DMS 273 (cell line): ENCODE measurements at regions not wholly inside any gene's neighbourhood (a gene's known extent, or its start where the extent isn't known, plus 50 kb on each side); places are given as distances from the start of the nearest gene placed in this dataset.

Source experiments
- DNase-seq: peaks from one replicate; lab custom pipeline; 2025; ENCODE audit not compliant: unreplicated experiment; lab: John Stamatoyannopoulos, UW

DNA sequence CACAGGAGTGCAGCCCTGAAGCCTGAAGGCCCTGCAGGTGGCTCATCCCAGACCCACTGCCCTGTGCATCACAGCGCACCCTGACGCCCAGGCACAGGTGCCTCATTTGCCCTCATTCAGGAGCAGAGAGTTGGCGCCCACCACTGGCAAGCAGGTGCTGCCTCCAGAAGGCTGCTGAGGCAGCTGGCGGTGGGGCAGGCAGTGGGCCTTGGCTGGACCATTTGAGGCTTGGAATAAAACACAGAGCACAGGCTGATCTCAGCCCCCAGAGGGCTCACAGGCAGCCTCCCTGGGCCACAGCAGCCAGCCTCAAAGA is 1151.9 kb downstream of the BRD1 start:
- no peak for DNase-seq

DNA sequence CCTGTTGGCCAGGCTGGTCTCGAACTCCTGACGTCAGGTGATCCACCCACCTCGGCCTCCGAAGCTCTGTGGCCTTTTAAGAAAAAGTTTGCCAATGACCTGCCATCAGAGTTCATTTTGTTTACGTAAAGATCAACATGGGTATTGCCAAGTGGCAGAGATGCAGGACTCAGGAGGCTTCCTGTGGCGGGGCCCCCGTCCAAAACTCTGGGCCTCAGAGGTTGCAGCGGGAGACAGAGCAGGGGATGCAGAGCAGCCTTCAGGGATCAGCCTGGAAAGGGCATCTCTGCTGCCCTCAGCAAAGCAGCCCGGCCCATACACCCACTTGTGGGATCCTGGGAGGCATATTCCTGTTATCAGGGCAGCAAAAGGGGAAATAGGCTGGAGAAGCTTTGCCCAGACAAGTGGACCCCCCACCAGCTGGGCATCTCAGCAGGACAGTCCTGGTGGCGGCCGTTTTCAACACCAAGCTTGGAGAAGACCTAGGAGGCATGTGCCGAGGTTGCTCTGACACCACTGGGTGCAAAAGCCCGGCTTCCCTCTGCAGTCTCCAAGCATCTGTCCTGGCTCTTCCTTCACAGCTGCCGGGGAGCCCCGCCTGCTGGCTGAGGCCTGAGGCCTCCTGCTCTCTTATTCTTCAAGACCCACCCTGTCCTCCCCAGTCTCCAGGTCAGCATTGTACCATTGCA is 1152.4 kb downstream of the BRD1 start:
- DNase-seq, result peak; percentile 3

DNA sequence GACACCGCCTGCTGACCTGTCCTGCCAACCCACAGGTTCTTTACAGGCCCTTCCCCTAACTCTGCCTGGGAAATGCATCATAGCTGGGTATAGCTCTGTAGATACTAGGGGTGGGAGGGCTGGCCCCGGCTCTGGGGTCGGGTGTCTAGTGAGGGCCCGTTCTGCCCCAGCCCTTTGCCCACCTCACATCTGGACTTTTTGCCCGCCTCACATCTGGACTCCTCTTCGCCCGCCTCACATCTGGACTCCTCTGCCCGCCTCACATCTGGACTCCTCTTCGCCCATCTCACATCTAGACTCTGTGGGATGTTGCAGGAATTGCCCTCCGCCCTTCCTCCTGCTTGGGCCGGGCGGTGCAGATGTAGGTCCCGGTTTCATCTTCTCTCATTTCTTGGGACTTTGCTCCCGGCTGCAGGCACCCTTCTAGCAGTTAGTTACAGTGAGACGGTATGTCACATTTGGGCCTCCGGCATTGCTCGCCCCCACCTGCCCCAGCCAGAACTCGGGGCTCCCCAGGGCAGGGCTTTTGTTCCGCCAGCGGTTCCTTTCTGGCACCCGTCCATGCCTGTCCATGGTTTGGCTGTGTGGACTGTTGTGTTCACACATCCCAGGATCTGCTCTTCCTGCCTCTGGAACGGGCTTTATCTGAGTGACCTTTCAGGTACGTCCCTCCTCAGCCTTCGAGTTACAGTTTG is 1153.7 kb downstream of the BRD1 start:
- DNase-seq, result no peak

DNA sequence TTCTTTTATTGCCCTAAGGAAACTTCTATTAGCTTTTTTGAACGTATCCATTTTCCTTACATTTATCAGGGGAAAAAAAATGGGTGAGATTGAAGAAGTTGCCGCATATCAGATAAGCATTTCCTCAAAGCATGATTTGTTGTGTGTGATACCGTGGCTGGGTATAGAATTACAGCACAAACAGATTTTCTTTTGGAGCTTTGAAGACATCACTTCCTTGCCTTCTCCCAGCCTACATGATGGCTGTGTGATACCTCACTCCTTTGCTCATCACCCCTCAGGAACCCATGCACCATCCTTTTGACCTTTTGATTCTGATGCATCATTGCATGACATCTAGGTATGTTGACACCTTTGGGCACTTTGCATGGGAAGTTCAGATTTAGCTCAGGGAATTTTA is 1155.3 kb downstream of the BRD1 start:
- DNase-seq, result no peak

DNA sequence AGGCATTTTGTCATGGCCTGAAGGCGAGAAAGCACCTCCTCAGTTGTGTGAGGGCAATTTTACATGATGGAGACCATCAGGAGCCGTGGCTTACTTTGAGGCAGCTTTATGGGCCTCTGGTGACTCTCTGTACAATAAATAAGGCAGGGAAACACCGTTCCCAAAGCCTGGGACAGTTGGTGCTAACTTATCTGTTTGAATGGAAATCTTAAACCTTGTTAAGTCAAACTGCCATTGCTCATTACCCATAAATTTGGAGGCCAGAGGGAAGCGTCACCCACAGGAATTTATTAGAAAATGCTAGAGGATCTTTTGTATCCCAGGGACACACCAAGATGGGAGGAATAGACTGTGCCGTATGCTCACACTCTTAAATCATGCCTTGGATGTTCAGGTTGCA is 1156.9 kb downstream of the BRD1 start:
- DNase-seq, result no peak

DNA sequence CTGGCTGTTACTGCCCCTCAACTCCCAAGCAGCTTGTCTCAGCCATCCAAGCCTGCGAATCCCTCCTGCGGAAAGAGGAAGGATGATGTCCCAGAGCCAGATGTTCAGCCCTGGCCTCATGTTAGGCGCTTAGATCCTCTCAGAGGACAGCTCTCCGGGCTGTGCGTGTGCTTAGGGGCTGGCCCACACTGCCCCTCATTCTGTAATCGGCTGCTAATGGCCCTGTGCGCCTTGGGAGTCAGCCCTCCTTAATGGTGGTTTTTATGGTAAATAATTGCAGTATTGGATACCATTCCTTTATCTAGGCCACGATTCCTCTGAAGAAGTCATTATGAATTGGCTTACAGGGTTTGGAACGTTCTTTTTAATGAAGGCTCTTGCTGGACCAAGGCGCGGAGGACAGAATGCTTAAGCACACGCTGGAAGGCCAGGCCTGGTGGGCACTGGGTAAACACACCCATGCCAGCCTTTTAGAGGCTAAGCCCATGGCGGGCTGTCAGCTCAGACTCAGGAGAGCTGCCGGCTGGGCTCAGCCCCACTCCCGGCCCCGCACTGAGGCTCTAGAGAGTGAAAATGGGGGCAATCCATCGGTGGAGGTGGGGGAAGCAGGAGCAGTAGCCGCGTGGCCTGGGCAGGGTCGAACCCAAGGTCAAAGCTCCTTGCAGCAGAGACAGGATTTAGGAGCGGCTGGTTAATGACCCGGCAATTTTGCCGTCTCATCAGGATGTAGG is 1157.5 kb downstream of the BRD1 start:
- DNase-seq, result no peak

DNA sequence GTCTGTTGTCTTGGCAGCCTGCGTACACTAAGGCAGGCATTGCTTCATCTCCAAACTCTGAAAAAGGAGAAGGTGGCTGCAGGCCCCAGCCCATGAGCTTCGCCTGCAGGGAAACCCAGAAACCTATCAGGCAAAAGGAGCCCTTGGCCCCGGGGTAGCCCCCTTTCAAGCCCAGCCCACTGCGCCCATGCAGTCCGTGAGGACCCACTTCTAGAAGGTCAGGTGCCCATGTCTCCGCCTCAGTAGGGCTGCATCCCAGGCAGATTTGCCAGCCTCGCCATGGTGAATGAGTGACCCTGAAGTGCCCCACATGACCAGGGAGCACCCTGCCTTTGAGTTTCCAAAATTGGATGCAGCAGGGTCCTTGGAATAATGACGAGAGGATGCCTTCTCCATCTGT is 1158.4 kb downstream of the BRD1 start:
- DNase-seq, result no peak

DNA sequence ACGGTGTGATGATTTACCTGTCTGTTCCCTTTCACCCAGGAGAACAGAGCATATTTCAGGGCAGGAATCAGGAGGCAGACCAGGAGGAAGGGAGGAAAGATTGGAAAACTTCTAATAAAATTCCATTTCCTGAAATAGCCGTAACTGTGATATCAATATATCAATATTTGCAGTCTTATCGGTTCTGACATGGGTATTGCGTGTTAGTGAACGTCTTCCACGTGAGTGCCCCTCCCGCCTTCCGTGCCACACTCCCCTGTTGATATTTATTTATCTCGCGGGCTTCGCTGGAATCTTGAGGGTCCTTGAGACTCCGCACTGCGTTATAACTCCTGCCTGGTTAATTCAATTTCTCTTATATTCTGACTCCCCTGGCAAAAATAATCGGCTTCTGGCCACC is 1160.4 kb downstream of the BRD1 start:
- DNase-seq, result no peak

DNA sequence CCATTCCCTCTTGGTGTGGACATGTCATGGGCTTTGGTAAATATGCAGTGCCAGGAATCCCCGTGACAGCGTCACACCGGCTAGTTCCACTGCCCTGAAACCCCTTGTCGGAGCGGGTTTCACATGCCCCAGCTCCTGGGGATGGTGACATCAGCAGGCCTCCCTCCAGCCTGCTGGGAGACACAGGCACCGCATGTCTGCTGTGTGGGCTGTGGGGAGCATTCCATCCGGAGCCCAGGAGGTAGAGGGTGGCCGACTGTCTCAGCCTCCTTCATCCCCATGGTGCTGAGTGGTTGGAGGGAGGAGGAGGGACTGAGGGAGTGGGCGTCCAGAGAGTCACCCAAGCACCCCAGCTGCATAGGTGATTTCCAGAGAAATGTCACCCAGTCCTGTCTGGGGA is 1161.1 kb downstream of the BRD1 start:
- DNase-seq, result no peak

DNA sequence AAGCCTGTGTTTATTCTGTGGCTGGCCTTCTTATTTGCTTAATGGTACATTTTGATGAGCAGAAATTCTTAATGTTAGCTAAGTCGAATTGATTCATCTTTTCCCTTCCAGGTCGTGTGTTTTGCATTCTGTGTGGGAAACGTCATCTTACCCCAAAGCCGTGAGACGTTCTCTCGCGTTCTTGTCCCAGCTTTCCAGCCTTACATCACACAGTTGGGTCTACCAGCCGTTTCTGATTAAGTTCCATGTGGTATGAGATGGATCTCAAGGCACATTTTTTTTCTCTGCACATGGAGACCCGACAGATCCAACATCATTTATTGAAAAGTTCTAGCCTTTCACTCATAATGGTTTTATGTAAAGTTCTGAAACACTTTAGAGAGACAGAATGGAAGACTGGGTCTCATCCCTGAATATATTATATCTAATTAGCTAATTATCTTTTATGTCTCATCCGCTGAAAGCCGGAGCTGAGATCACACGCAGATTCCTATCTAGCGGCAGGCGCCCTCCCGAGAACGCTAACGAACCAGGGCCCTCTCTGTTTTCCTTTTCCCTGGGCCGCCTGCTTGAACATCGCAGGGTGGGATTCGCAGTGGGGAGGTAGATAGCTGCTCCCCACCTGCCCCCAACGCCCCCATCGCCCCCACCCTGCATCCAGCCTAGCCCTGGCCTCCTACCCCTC is 1162.2 kb downstream of the BRD1 start:
- no peak for DNase-seq

DNA sequence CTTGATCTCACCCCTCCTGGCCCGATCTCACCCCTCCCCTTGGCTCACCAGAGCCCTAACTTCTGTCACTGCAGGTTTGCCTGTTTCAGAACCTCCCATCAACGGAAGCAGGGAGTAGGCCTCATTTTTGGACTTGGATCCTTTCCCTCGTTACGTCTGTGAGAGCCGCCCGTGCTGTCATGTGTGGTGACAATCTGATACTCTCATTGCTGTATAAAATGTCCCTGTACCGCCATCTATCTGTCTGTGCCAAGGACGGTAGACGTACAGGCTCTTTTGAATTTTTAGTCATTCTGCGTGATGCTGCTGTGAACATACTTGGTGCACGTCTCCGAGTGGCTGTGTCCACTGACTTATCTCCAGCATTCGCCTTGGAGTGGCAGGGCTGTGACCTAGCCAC is 1163.1 kb downstream of the BRD1 start:
- no peak for DNase-seq

DNA sequence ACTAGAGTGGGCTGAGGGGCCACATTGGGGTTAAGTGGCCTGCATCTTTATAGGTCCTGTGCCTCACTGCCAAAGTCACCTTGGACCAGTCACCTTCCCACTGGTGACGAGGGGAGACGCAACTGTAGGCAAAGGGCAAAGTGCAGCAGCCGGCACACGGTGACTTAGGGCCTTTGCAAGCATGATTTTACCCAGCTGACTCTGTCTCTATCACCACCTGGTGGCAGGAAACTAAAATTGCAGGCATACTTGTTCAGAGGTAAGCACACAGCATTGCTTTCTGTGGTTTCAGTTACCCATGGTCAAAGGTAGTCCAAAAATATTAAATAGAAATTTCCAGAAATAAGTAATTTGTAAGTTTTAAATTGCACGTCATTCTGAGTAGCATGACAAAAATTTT is 1164.4 kb downstream of the BRD1 start:
- DNase-seq, result peak; percentile 55

DNA sequence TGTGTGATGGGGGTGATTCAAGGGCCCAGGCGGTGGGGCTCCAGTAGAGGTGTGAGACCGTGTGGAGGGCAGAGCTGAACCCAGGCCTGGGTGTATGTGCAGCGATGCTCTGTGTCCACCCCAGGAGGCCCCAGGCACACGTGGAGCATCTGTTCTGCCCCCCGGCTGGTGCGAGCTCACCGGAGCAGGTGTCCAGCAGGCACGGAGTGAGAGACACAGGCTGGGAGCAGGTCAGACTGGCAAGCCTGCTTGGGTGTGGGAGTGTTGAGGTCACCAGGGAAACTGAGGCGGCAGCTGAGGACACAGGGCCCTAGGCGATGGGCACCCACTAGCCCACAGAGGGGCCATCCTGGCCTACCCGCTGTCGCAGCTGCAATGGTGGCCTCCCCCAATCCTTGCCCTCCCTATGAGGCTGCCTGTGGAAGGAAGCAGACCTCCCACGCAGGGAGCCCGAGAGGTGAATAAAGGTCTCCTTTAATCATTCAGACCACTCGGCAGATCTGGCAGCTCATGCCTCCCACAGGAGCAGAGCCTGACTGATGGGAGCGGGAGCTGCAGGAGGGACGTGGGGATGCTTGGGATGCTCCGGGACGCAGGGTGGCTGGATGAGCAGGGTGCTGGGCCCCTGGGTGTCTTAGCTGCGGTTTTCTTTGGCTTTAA is 1165.1 kb downstream of the BRD1 start:
- no peak for DNase-seq

DNA sequence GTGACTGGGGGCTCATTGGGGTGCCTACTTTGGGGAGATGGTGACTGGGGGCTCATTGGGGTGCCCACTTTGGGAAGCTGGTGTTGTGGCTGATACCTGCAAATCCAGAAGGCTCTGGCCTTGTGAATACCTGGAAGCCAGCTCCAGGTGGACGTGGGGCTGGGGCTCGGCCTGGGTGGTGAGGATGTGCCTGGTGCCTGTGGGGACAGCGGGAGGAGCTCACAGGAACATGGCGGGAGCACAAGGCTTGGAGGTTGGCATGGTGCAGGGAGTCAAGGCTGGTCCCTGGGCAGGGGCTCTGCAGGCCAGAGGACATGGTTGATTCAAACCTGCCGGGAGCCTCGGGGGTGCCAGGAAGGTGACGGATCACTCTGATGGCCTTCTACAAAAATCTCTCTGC is 1165.7 kb downstream of the BRD1 start:
- no peak for DNase-seq

DNA sequence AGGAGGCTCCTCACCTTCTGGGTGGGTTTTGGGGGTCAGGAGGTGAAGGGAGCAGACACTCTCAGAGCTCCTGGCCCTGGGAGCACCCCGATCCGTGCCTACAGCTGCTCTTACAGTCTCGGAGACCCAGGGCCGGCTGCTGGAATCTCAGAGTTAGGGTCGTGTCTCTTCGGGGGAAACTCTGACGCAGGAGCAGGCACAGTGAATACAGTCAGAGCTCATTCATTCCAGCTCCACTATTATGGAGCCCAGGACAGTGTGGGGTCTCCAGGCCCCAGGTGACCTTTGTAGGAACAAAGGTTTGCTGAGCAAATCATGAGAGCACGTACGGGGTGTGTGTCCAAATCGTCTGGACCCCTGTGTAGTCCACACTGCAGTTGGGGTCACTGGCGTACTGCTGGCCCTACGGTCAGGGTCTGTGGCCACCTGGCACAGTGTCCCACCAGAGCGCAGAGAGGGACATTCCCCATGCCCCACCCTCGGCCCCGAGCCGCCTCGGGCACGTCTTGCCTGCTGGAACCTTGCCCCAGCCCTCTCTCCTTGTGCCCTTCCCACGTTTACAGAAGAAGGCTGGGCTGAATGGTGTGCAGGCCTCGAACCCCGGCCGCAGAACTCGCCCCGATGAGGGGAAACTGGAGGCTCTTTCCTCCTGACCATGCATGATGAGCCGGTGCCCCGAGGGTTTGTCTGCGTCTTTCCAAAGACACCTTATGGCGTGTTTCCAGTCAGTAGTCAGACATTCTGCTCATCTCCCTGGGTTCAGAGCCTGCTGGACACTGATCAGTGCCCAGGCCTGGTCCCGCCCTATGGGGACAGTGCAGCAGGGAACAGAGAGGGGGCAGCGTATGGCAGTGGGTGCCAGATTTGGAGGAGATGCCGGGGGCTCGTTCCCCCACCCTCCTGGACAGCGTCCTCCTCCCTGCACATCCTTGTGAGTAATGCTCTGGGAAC is 1166.6 kb downstream of the BRD1 start:
- DNase-seq, result no peak

DNA sequence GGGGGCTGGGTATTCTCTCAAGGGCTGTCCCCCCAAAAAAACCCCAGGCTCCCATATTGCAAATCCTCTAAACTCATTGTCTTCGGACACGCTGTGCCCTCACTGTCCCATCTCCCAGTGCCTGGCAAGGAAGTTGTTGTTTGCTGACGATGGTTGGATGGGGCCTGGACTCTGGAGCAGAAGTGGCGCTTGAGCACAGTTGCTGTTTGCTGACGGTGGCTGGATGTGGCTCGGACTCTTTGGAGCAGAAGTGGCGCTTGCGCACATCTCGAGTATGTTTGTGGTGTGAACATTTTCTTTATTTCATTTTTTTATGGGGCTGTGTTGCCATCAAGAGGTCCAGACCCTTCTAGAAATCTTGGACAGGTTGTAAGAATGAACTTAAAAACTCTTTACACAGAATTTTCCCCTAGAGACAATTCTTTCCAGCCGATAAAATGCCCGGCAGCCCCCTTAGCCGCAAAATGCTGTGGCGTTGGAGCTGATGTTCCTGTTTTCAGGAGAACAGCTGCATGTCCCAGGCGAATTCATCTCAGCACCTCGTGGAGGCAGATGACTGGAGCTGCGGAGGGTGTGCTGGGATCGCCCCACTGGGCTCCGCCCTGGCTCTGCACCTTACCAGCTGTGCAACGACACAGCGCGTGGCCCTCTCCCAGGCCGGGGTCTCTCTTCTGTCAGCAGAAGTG is 1167.4 kb downstream of the BRD1 start:
- no peak for DNase-seq

DNA sequence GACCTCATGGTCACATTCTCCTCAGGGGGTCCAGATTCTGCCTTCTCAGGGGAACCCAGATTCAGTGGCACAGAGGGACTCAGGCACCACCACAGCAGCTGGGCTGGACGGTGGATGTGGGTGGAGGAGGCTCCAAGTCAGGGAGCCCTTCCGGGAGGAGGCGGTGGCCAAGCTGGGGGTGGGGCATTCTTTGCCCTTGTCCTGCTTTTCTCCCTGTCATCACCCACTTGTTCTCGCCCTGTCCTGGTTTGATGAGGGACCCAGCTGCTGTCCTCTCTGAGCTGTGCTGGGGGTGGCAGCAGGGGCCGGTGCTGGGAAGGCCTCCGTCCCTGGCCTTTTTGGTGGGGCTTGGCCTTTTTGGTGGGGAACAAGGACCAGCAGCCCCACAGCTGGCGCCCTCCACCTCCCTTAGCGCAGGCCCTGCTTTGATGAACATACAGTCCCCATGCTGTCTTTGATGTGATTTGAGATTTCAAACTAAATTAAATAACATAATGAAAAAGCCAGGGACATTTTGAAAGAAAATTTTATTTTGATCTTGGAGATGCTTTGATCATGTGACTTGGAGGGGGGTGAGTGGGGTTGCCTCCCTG is 1168.2 kb downstream of the BRD1 start:
- no peak for DNase-seq

DNA sequence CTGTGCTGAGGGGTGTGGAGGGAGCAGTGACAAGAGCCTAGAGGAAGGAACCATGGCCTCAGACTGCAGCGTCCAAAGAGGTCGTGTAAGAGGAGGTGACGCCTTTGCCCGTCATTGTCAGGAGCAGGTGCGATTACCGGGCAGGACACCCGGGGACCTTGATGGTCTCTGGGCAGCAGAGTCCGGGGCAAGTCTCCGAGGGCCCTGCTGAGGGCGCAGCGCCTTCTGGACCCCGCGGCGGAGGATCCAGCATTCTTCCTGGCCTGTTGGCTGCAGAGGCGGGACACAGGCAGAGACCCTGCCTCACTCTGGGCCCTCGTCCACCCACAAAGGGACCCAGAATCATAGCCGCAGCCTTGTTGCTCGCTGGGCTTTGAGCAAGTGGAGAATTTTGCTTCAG is 1168.8 kb downstream of the BRD1 start:
- DNase-seq, result no peak

DNA sequence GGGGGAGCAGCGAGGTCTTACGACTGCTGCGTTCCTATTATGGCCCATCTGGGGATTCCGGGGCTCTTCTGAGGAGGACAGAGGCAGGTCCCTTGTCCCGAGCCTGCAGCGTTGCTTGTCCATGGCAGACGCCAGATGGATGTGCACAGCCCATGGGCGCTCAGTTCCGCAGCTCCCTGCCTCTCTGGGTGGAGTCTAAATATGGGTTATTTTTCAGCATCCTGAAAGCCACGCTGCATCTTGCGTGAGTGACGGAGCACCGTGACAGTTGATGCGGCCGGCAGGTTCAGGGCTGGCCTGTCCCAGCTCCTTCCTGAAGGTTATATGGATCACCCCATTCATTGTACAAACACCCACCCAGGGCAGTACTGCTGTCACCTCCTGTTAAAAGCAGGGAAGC is 1169.4 kb downstream of the BRD1 start:
- DNase-seq, result no peak
